Astrocyte (in vitro differentiated cells and primary cell): ENCODE measurements at regions not wholly inside any gene's neighbourhood (a gene's known extent, or its start where the extent isn't known, plus 50 kb on each side); places are given as distances from the start of the nearest gene placed in this dataset.

Source experiments
- EZH2 ChIP-seq: IDR thresholded peaks from 2 replicates; pipeline ENCODE4 v1.6.1; 2012; ENCODE audit warnings: mild to moderate bottlenecking, low read length, inconsistent platforms; ENCODE audit not compliant: insufficient read depth
- TF ChIP-seq, protein P1 (sequence below): IDR thresholded peaks from 2 replicates; pipeline ENCODE4 v1.5.1; 2011; ENCODE audit warnings: low read depth, mild to moderate bottlenecking, inconsistent platforms, low read length, moderate library complexity; ENCODE audit not compliant: insufficient read depth

DNA sequence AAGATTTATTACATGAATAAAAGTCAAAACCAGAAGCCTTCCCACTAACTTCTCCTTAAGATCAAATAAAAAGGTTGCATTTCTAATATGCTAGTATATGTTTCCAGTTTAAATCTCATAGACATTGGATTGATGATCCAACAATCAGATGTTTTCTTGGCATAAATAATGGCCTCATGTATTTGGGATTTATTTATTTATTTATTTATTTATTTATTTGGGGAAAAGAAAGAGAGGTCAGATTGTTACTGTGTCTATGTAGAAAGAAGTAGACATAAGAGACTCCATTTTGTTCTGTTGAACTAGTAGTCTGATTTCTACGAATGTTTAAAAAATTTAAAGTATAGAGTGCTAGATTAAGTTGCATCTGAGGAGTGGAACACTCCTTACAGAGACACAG lies 422.4 kb downstream of the ADGRL2 start:
- TF ChIP-seq, protein P1, sequence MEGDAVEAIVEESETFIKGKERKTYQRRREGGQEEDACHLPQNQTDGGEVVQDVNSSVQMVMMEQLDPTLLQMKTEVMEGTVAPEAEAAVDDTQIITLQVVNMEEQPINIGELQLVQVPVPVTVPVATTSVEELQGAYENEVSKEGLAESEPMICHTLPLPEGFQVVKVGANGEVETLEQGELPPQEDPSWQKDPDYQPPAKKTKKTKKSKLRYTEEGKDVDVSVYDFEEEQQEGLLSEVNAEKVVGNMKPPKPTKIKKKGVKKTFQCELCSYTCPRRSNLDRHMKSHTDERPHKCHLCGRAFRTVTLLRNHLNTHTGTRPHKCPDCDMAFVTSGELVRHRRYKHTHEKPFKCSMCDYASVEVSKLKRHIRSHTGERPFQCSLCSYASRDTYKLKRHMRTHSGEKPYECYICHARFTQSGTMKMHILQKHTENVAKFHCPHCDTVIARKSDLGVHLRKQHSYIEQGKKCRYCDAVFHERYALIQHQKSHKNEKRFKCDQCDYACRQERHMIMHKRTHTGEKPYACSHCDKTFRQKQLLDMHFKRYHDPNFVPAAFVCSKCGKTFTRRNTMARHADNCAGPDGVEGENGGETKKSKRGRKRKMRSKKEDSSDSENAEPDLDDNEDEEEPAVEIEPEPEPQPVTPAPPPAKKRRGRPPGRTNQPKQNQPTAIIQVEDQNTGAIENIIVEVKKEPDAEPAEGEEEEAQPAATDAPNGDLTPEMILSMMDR, result no peak
- no peak for TF ChIP-seq EZH2
